Right lobe of liver (tissue), 4 donors: ENCODE measurements at regions not wholly inside any gene's neighbourhood (a gene's known extent, or its start where the extent isn't known, plus 50 kb on each side); places are given as distances from the start of the nearest gene placed in this dataset.

Experiments
- POLR2A ChIP-seq: fragments of 450-650 bp; IDR thresholded peaks from one replicate; pipeline ENCODE4 v1.6.1; 2017; ENCODE audit warnings: antibody characterized with exemption, mild to moderate bottlenecking
- TF ChIP-seq, protein P1 (sequence below), 4 donors: fragments of 200-600 bp in 3 of 4; fragments of 450-650 bp in 1 of 4; IDR thresholded peaks; one replicate each; pipeline versions ENCODE4 v1.5.1 to v1.8.0; 2016 to 2022; ENCODE audit warnings: antibody characterized with exemption in 4 of 4, mild to moderate bottlenecking in 2 of 4
- donor health status: DM: no; HTN: no; CAD: no.
- donor health status: DM: no; HTN: no; CAD: no.
- donor health status: DM: no; HTN: yes; CAD: no.

DNA sequence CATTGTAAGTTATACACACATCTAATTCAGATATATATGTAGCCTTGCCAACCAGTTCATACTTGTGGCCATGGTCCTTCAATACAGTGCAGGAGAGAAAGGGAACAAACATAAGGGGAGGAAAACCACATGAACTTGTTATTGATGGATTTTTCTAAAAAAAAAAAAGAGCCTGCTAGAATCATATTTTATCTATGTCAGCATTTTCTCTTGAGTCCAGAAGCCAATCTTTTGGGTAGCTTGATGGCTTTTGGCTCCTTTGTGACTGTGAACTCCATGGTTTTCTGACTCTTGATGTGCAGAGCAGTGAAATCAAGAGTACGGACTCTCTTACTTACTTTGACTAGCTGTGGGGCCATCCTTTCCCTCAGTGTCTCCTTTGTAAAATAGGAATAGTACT lies 197.4 kb upstream of the DPH6 start:
- TF ChIP-seq, protein P1, sequence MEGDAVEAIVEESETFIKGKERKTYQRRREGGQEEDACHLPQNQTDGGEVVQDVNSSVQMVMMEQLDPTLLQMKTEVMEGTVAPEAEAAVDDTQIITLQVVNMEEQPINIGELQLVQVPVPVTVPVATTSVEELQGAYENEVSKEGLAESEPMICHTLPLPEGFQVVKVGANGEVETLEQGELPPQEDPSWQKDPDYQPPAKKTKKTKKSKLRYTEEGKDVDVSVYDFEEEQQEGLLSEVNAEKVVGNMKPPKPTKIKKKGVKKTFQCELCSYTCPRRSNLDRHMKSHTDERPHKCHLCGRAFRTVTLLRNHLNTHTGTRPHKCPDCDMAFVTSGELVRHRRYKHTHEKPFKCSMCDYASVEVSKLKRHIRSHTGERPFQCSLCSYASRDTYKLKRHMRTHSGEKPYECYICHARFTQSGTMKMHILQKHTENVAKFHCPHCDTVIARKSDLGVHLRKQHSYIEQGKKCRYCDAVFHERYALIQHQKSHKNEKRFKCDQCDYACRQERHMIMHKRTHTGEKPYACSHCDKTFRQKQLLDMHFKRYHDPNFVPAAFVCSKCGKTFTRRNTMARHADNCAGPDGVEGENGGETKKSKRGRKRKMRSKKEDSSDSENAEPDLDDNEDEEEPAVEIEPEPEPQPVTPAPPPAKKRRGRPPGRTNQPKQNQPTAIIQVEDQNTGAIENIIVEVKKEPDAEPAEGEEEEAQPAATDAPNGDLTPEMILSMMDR (IDR thresholded peaks at IDR 0.05), result no peak
- TF ChIP-seq POLR2A, result no peak
